H9 (cell line): ENCODE measurements at regions not wholly inside any gene's neighbourhood (a gene's known extent, or its start where the extent isn't known, plus 50 kb on each side); places are given as distances from the start of the nearest gene placed in this dataset.

Experiments used
- DNase-seq: peaks from one replicate; pipeline ENCODE4 v3.0.0-alpha.2; 2017
- H2AFZ ChIP-seq: one replicate; pipeline ENCODE4 v1.6.1; 2013; ENCODE audit warnings: mild to moderate bottlenecking, low read length, control low read depth, moderate library complexity
- H2AK5ac ChIP-seq: 2 replicates; pipeline ENCODE4 v1.6.1; 2013; ENCODE audit warnings: low read length, control low read depth, mixed read lengths; ENCODE audit not compliant: insufficient read length
- H2BK120ac ChIP-seq: one replicate; pipeline ENCODE4 v1.6.1; 2013; ENCODE audit warnings: low read depth, mild to moderate bottlenecking, low read length, control low read depth, inconsistent platforms; ENCODE audit not compliant: poor library complexity, severe bottlenecking
- H2BK12ac ChIP-seq: 2 replicates; pipeline ENCODE4 v1.6.1; 2013; ENCODE audit warnings: low read length, control low read depth, mixed read lengths, low read depth; ENCODE audit not compliant: insufficient read length
- H2BK15ac ChIP-seq: 2 replicates; pipeline ENCODE4 v1.6.1; 2013; ENCODE audit warnings: low read depth, low read length, control low read depth
- H2BK20ac ChIP-seq: one replicate; pipeline ENCODE4 v1.6.1; 2013; ENCODE audit warnings: low read depth, mild to moderate bottlenecking, low read length, control low read depth, inconsistent platforms; ENCODE audit not compliant: poor library complexity, severe bottlenecking
- H2BK5ac ChIP-seq: 2 replicates; pipeline ENCODE4 v1.6.1; 2013; ENCODE audit warnings: low read length, control low read depth, mixed read lengths; ENCODE audit not compliant: insufficient read length
- H3K14ac ChIP-seq: 2 replicates; pipeline ENCODE4 v1.6.1; 2013; ENCODE audit warnings: low read length, control low read depth; ENCODE audit not compliant: insufficient read depth
- H3K18ac ChIP-seq: 2 replicates; pipeline ENCODE4 v1.6.1; 2013; ENCODE audit warnings: low read depth, mild to moderate bottlenecking, mixed read lengths, low read length, control low read depth; ENCODE audit not compliant: insufficient read length
- H3K23ac ChIP-seq: 2 replicates; pipeline ENCODE4 v1.6.1; 2013; ENCODE audit warnings: low read length, control low read depth, mixed read lengths, low read depth; ENCODE audit not compliant: insufficient read length
- H3K23me2 ChIP-seq: 2 replicates; pipeline ENCODE4 v1.6.1; 2013; ENCODE audit warnings: low read depth, mild to moderate bottlenecking, mixed read lengths, low read length, control low read depth; ENCODE audit not compliant: insufficient read length, poor library complexity, severe bottlenecking
- H3K27ac ChIP-seq: 2 replicates; pipeline ENCODE4 v1.5.1; 2013; ENCODE audit warnings: low read length, control low read depth, mixed read lengths, low read depth; ENCODE audit not compliant: insufficient read length
- H3K27me3 ChIP-seq: 2 replicates; pipeline ENCODE4 v1.6.1; 2013; ENCODE audit warnings: low read length, control low read depth, inconsistent platforms; ENCODE audit not compliant: insufficient read depth
- H3K4ac ChIP-seq: 2 replicates; pipeline ENCODE4 v1.6.1; 2013; ENCODE audit warnings: low read depth, mild to moderate bottlenecking, control low read depth, inconsistent platforms, low read length, moderate library complexity
- H3K4me1 ChIP-seq: 2 replicates; pipeline ENCODE4 v1.6.1; 2013; ENCODE audit warnings: low read length, control low read depth, inconsistent platforms; ENCODE audit not compliant: insufficient read depth
- H3K4me2 ChIP-seq: 2 replicates; pipeline ENCODE4 v1.6.1; 2013; ENCODE audit warnings: low read length, control low read depth, mixed read lengths; ENCODE audit not compliant: insufficient read length, insufficient read depth
- H3K56ac ChIP-seq: 2 replicates; pipeline ENCODE4 v1.6.1; 2013; ENCODE audit warnings: low read depth, mild to moderate bottlenecking, mixed read lengths, low read length, control low read depth; ENCODE audit not compliant: insufficient read length
- H3K79me1 ChIP-seq: 2 replicates; pipeline ENCODE4 v1.6.1; 2013; ENCODE audit warnings: low read depth, mild to moderate bottlenecking, moderate library complexity, low read length, control low read depth, inconsistent platforms; ENCODE audit not compliant: insufficient read depth, poor library complexity, severe bottlenecking
- H3K79me2 ChIP-seq: 2 replicates; pipeline ENCODE4 v1.6.1; 2013; ENCODE audit warnings: low read length, control low read depth, inconsistent platforms; ENCODE audit not compliant: insufficient read depth
- H3K9ac ChIP-seq: 2 replicates; pipeline ENCODE4 v1.6.1; 2013; ENCODE audit warnings: low read length, control low read depth, mixed read lengths; ENCODE audit not compliant: insufficient read length; ENCODE audit errors: extremely low read depth
- H3K9me3 ChIP-seq: one replicate; pipeline ENCODE4 v1.6.1; 2013; ENCODE audit warnings: low read depth, low read length, inconsistent platforms; ENCODE audit not compliant: control insufficient read depth
- H3T11ph ChIP-seq: one replicate; pipeline ENCODE4 v1.6.1; 2013; ENCODE audit warnings: mild to moderate bottlenecking, low read length, control low read depth, inconsistent platforms
- H4K20me1 ChIP-seq: one replicate; pipeline ENCODE4 v1.6.1; 2013; ENCODE audit not compliant: control insufficient read depth, insufficient read length, insufficient read depth
- H4K5ac ChIP-seq: 2 replicates; pipeline ENCODE4 v1.6.1; 2013; ENCODE audit warnings: low read depth, mild to moderate bottlenecking, mixed read lengths, low read length, control low read depth; ENCODE audit not compliant: insufficient read length
- H4K8ac ChIP-seq: replicated peaks from 2 replicates; pipeline ENCODE4 v1.6.1; 2013; ENCODE audit warnings: low read length, control low read depth, mixed read lengths, low read depth; ENCODE audit not compliant: insufficient read length
- H4K91ac ChIP-seq: 2 replicates; pipeline ENCODE4 v1.6.1; 2013; ENCODE audit warnings: low read depth, mild to moderate bottlenecking, moderate library complexity, mixed read lengths, low read length, control low read depth; ENCODE audit not compliant: insufficient read length
- H3K27ac Mint-ChIP-seq, 3 experiments: 2 replicates in 2 of 3; 3 replicates in 1 of 3; pipeline ENCODE4 v1.8.0; 2020 to 2021; ENCODE audit warnings: mixed read lengths in 3 of 3, mild to moderate bottlenecking in 1 of 3, moderate library complexity in 1 of 3
- H3K27me3 Mint-ChIP-seq: 2 replicates; pipeline ENCODE4 v1.8.0; 2021; ENCODE audit warnings: low read depth, mild to moderate bottlenecking, moderate library complexity, mixed read lengths
- H3K36me3 Mint-ChIP-seq, 3 experiments: 2 replicates in 2 of 3; 3 replicates in 1 of 3; pipeline ENCODE4 v1.8.0; 2020 to 2021; ENCODE audit warnings: low read depth in 3 of 3, mixed read lengths in 3 of 3; ENCODE audit not compliant: insufficient read depth in 1 of 3
- H3K4me1 Mint-ChIP-seq, 2 experiments: 2 replicates each; pipeline ENCODE4 v1.8.0; 2020; ENCODE audit warnings: mixed read lengths in 2 of 2
- H3K4me3 Mint-ChIP-seq, 2 experiments: 2 replicates in 1 of 2; 3 replicates in 1 of 2; pipeline ENCODE4 v1.8.0; 2020 to 2021; ENCODE audit warnings: mild to moderate bottlenecking in 2 of 2, mixed read lengths in 2 of 2, moderate library complexity in 1 of 2
- H3K9me3 Mint-ChIP-seq, 2 experiments: 2 replicates in 1 of 2; 3 replicates in 1 of 2; pipeline ENCODE4 v1.8.0; 2020; ENCODE audit warnings: mild to moderate bottlenecking in 2 of 2, mixed read lengths in 2 of 2, moderate library complexity in 1 of 2
- CTCF ChIP-seq: fragments of 200-600 bp; sonication (generic); conservative IDR thresholded peaks from 3 replicates; pipeline ENCODE4 v1.8.0; 2021; ENCODE audit warnings: antibody characterized with exemption, mild to moderate bottlenecking

- Histone ChIP-seq H4K8ac (no peak overlapping the region), H3K79me2 (no peaks in the 10 kb centered on the region), H3K27me3 (no peaks in the 10 kb centered on the region), H3K4me1 (peaks cover 6% of the 10 kb centered on the region; the same call in 1 of the 2 replicates), H4K91ac (no peak overlapping the region), H2BK20ac (no peak overlapping the region), H3K4ac (no peak overlapping the region), H2AK5ac (no peak overlapping the region), H3K23ac (no peak overlapping the region), H4K20me1 (no peaks in the 10 kb centered on the region), H3K9me3 (no peaks in the 10 kb centered on the region), H2BK120ac (no peak overlapping the region), H3K14ac (no peak overlapping the region), H2AFZ (no peak overlapping the region), H3T11ph (no peak overlapping the region), H3K18ac (no peak overlapping the region), H2BK5ac (no peak overlapping the region), H3K79me1 (no peaks in the 10 kb centered on the region), H3K23me2 (no peaks in the 10 kb centered on the region), H3K4me2 (no peak overlapping the region), H3K27ac (no peak overlapping the region), H4K5ac (no peak overlapping the region), H3K9ac (no peak overlapping the region), H3K56ac (no peak overlapping the region), H2BK12ac (no peak overlapping the region), H2BK15ac (no peak overlapping the region)
- peaks cover 24 to 27% of the 10 kb centered on the region in 2 experiments for H3K4me1 Mint-ChIP-seq
- peaks cover 0 to 2% of the 10 kb centered on the region in 2 experiments; a peak in 2 of 5 replicates for H3K9me3 Mint-ChIP-seq
- no peaks in the 10 kb centered on the region; the same call in 1 of the 2 replicates for H3K27me3 Mint-ChIP-seq
- DNase-seq: no peak
- peaks cover 0 to 2% (median 0%) of the 10 kb centered on the region in 3 experiments; a peak in 2 of 7 replicates for H3K36me3 Mint-ChIP-seq
- no peak overlapping the region for H3K4me3 Mint-ChIP-seq
- no peak for TF ChIP-seq CTCF
- no peak overlapping the region for H3K27ac Mint-ChIP-seq
Observed at GRCh38 chr5:142473038-142473437, 148.2 kb upstream of the SPRY4 start.
